OCI-LY3 (cell line): ENCODE measurements at regions not wholly inside any gene's neighbourhood (a gene's known extent, or its start where the extent isn't known, plus 50 kb on each side); places are given as distances from the start of the nearest gene placed in this dataset.

Experiments
- H2AFZ ChIP-seq: fragments of 200-600, 300-600 bp; shearing (Covaris generic); 2 replicates; pipeline ENCODE4 v1.6.0; 2014; ENCODE audit warnings: antibody characterized with exemption, low read depth, low read length
- H3K27ac ChIP-seq: fragments of 200-600, 300-600 bp; sonication (generic); 2 replicates; pipeline ENCODE4 v1.5.1; 2014; ENCODE audit warnings: mild to moderate bottlenecking, low read length, moderate library complexity, mixed read lengths
- H3K27me3 ChIP-seq: fragments of 200-600, 300-600 bp; sonication (generic); 2 replicates; pipeline ENCODE4 v1.6.1; 2014; ENCODE audit warnings: low read depth, low read length, mixed read lengths
- H3K36me3 ChIP-seq: fragments of 200-600, 300-600 bp; sonication (generic); replicated peaks from 2 replicates; pipeline ENCODE3; 2014; ENCODE audit warnings: low read depth, low read length, mixed read lengths
- H3K4me1 ChIP-seq: fragments of 300-600, 200-600 bp; sonication (generic); 2 replicates; pipeline ENCODE4 v1.6.1; 2014; ENCODE audit warnings: low read length, mixed read lengths
- H3K4me2 ChIP-seq: fragments of 200-600, 300-600 bp; sonication (generic); 2 replicates; pipeline ENCODE4 v1.6.1; 2014; ENCODE audit warnings: low read length, mixed read lengths
- H3K4me3 ChIP-seq: fragments of 300-600, 200-600 bp; sonication (generic); 2 replicates; pipeline ENCODE4 v1.5.1; 2014; ENCODE audit warnings: antibody characterized with exemption, mild to moderate bottlenecking, low read length, moderate library complexity
- H3K79me2 ChIP-seq: fragments of 300-600, 200-600 bp; shearing (Covaris generic); 2 replicates; pipeline ENCODE4 v1.6.1; 2014; ENCODE audit warnings: mild to moderate bottlenecking, low read length, mixed read lengths
- H3K9ac ChIP-seq: fragments of 300-600, 200-600 bp; shearing (Covaris generic); 2 replicates; pipeline ENCODE4 v1.6.0; 2014; ENCODE audit warnings: mild to moderate bottlenecking, low read length, moderate library complexity
- H3K9me3 ChIP-seq: fragments of 200-600, 300-600 bp; shearing (Covaris generic); 2 replicates; pipeline ENCODE4 v1.6.1; 2014; ENCODE audit warnings: low read length, mixed read lengths; ENCODE audit not compliant: insufficient read depth
- H4K20me1 ChIP-seq: fragments of 200-600, 300-600 bp; sonication (generic); 2 replicates; pipeline ENCODE4 v1.6.1; 2016; ENCODE audit warnings: low read length, mixed read lengths; ENCODE audit not compliant: insufficient read depth
- EZH2phosphoT487 ChIP-seq: fragments of 200-600 bp; shearing (Covaris generic); IDR thresholded peaks from 2 replicates; pipeline ENCODE4 v1.6.1; 2018; ENCODE audit warnings: antibody characterized with exemption, mixed run types, low read depth
- TF ChIP-seq, protein P1 (sequence below): fragments of 200-600, 300-600 bp; sonication (generic); IDR thresholded peaks from 2 replicates; pipeline ENCODE4 v1.5.1; 2014; ENCODE audit warnings: antibody characterized with exemption, low read length, low read depth

GRCh38 chr6:145327586-145327985 lies 407.7 kb downstream of the EPM2A start:
- TF ChIP-seq, protein P1, sequence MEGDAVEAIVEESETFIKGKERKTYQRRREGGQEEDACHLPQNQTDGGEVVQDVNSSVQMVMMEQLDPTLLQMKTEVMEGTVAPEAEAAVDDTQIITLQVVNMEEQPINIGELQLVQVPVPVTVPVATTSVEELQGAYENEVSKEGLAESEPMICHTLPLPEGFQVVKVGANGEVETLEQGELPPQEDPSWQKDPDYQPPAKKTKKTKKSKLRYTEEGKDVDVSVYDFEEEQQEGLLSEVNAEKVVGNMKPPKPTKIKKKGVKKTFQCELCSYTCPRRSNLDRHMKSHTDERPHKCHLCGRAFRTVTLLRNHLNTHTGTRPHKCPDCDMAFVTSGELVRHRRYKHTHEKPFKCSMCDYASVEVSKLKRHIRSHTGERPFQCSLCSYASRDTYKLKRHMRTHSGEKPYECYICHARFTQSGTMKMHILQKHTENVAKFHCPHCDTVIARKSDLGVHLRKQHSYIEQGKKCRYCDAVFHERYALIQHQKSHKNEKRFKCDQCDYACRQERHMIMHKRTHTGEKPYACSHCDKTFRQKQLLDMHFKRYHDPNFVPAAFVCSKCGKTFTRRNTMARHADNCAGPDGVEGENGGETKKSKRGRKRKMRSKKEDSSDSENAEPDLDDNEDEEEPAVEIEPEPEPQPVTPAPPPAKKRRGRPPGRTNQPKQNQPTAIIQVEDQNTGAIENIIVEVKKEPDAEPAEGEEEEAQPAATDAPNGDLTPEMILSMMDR: no peak
- no peak for TF ChIP-seq EZH2phosphoT487
- H3K36me3 ChIP-seq: no peaks in the 10 kb centered on the region
- H3K27me3 ChIP-seq: no peaks in the 10 kb centered on the region

GRCh38 chr6:145329257-145329656 lies 406.1 kb downstream of the EPM2A start:
- H3K27me3 ChIP-seq: no peaks in the 10 kb centered on the region
- H3K4me3 ChIP-seq: no peak overlapping the region
- no peaks in the 10 kb centered on the region for H3K79me2 ChIP-seq
- no peaks in the 10 kb centered on the region for H3K9me3 ChIP-seq
- H3K4me1 ChIP-seq: no peaks in the 10 kb centered on the region
- H3K4me2 ChIP-seq: no peak overlapping the region
- H3K9ac ChIP-seq: no peak overlapping the region
- TF ChIP-seq, protein P1: no peak
- TF ChIP-seq EZH2phosphoT487: no peak
- H3K36me3 ChIP-seq: no peaks in the 10 kb centered on the region
- H3K27ac ChIP-seq: no peak overlapping the region
- no peak overlapping the region for H2AFZ ChIP-seq
- H4K20me1 ChIP-seq: no peaks in the 10 kb centered on the region

More at GRCh38 chr6:145327586-145327985, 407.7 kb downstream of the EPM2A start:
- Histone ChIP-seq H4K20me1 (no peaks in the 10 kb centered on the region), H3K27ac (no peak overlapping the region), H3K9ac (no peak overlapping the region), H3K79me2 (no peaks in the 10 kb centered on the region), H2AFZ (no peak overlapping the region), H3K4me2 (no peak overlapping the region), H3K4me3 (no peak overlapping the region), H3K9me3 (no peaks in the 10 kb centered on the region), H3K4me1 (no peaks in the 10 kb centered on the region)

- Histone ChIP-seq H2AFZ (no peak overlapping the region), H3K4me2 (no peak overlapping the region), H4K20me1 (no peaks in the 10 kb centered on the region), H3K27ac (no peak overlapping the region), H3K9ac (no peak overlapping the region), H3K36me3 (no peaks in the 10 kb centered on the region), H3K79me2 (no peaks in the 10 kb centered on the region), H3K4me1 (no peaks in the 10 kb centered on the region), H3K27me3 (no peaks in the 10 kb centered on the region), H3K4me3 (no peak overlapping the region), H3K9me3 (no peaks in the 10 kb centered on the region)
- TF ChIP-seq, protein P1: no peak
- TF ChIP-seq EZH2phosphoT487: no peak
Observed at GRCh38 chr6:145331066-145331465, 404.3 kb downstream of the EPM2A start.

GRCh38 chr6:145332011-145332410 lies 403.3 kb downstream of the EPM2A start:
- no peaks in the 10 kb centered on the region for H3K4me1 ChIP-seq
- no peaks in the 10 kb centered on the region for H3K27me3 ChIP-seq
- H3K4me3 ChIP-seq: no peak overlapping the region
- H2AFZ ChIP-seq: no peak overlapping the region
- H3K9ac ChIP-seq: no peak overlapping the region
- no peak for TF ChIP-seq EZH2phosphoT487
- TF ChIP-seq, protein P1: no peak
- H3K27ac ChIP-seq: no peak overlapping the region
- no peaks in the 10 kb centered on the region for H3K36me3 ChIP-seq
- H3K4me2 ChIP-seq: no peak overlapping the region
- H3K9me3 ChIP-seq: no peaks in the 10 kb centered on the region
- no peaks in the 10 kb centered on the region for H4K20me1 ChIP-seq
- H3K79me2 ChIP-seq: no peaks in the 10 kb centered on the region
